Omental fat pad (tissue), 3 donors: ENCODE measurements at regions not wholly inside any gene's neighbourhood (a gene's known extent, or its start where the extent isn't known, plus 50 kb on each side); places are given as distances from the start of the nearest gene placed in this dataset.
"Not testable (repeated sequence)": the region's sequence is repeated elsewhere in the genome, so short reads cannot be mapped to it uniquely, and the experiment has no call there.

Source experiments
- ATAC-seq: fragments of 150-250 bp; one replicate; pipeline ENCODE4 v1.9.1; 2016; ENCODE audit warnings: mild to moderate bottlenecking, moderate library complexity; ENCODE audit not compliant: low FRiP score
- DNase-seq: peaks from one replicate; pipeline ENCODE4 v3.0.0-alpha.2; 2019; ENCODE audit warnings: low spot score
- TF ChIP-seq, protein P1 (sequence below), 3 donors: fragments of 450-650 bp; IDR thresholded peaks; one replicate each; pipeline ENCODE4 v1.5.1; 2016 to 2017; ENCODE audit warnings: antibody characterized with exemption in 3 of 3, mild to moderate bottlenecking in 3 of 3, moderate library complexity in 2 of 3

DNA sequence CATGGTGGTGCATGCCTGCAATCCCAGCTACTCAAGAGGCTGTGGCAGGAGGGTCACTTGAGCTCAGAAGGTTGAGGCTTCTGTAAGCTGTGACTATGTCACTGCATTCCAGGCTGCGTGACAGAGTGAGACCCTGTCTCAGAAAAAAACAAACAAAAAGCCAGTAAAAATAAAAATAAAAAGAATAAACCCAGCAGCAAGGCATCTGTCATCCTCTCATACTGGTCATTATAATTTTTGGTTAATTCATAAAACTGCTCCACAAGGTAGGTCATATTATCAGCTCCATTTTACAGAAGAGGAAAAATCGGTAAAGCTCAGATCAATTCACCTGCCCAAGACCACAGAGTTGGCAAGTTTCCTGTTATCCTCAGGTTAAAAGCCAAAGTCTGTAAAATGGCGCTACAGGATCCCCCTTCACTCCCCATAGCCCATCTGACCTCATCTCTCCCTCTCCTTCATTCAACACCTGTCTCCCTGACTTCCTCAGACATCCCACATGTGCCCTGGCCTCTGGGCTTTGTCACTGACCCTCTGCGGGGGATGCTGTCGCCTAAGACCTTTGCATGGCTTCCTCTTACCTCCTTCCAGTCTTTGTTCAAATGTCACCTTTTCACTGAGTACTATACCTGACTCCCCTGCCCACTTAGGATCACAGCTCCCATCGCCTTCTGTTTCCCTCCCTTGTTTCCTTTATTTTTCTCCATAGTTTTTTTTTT lies 213.2 kb upstream of the ZNF217 start:
- TF ChIP-seq, protein P1, sequence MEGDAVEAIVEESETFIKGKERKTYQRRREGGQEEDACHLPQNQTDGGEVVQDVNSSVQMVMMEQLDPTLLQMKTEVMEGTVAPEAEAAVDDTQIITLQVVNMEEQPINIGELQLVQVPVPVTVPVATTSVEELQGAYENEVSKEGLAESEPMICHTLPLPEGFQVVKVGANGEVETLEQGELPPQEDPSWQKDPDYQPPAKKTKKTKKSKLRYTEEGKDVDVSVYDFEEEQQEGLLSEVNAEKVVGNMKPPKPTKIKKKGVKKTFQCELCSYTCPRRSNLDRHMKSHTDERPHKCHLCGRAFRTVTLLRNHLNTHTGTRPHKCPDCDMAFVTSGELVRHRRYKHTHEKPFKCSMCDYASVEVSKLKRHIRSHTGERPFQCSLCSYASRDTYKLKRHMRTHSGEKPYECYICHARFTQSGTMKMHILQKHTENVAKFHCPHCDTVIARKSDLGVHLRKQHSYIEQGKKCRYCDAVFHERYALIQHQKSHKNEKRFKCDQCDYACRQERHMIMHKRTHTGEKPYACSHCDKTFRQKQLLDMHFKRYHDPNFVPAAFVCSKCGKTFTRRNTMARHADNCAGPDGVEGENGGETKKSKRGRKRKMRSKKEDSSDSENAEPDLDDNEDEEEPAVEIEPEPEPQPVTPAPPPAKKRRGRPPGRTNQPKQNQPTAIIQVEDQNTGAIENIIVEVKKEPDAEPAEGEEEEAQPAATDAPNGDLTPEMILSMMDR (IDR thresholded peaks at IDR 0.05) = no peak
- no peak for DNase-seq
- ATAC-seq = no peak

DNA sequence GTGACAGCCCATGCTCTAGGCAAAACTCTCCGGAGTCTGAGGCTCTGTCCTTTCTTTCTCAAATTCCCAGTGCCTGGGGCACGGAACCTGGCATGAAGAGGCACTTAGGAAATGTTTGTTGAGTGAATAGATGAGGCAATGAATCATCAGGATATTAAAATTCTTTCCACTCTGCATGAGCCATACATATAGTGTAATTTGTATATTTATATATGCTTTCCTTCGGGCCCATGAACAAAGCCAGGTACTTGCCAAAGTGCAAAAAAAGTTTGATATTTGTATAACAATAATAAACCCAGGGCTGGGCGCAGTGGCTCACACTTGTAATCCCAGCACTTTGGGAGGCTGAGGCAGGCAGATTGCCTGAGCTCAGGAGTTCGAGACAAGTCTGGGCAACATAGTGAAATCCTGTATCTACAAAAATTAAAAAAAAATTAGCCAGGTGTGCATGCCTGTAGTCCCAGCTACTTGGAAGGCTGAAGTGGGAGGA lies 212.3 kb upstream of the ZNF217 start:
- ATAC-seq (no peak), DNase-seq (no peak)
- TF ChIP-seq, protein P1 (IDR thresholded peaks at IDR 0.05) = no peak

DNA sequence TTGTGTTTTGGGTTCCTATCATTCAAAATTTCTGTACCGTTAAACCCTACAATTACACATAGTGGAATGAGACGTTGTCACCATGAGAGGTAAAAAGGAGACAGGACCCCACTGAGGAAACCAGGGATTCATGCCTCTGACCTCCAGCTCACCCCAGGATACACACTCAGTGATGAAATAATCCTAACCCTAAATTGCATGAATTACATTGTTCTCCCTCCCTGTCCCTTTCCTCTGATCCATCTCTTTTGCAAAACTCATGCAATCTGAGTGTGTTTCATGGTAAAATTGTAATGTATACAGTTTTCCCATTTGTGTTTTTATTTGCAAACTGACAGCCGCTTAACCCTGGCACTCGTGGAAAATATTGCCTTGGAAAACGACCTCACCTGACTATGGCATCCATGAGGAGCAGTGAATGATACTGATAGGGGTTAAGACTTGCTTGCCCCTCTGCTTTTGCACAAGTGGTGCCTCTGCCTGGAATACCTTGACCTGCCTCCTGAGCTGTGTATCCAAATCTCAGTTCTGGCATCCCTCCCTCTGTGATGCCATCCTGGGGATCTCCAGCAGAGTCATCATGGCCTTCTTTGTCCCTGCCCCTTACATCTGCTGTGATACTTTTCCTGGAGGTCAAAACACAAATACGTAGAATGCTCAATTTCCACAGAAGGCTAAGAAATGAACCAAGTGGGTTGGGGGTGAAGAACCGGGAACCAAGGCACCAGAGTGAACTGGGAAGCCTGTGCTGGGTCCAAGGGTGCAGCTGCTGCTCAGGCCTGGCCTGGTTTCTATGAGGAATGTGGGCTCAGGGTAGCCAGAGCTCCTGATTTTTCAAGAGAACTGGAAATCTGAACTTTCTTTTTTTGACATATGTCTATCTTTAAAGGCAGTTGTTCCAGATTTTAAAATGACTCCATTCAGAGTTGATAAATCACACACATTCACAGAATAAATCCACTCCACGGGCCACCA lies 211.6 kb upstream of the ZNF217 start:
- ATAC-seq (no peak), DNase-seq (no peak)
- TF ChIP-seq, protein P1 (IDR thresholded peaks at IDR 0.05) = no peak

DNA sequence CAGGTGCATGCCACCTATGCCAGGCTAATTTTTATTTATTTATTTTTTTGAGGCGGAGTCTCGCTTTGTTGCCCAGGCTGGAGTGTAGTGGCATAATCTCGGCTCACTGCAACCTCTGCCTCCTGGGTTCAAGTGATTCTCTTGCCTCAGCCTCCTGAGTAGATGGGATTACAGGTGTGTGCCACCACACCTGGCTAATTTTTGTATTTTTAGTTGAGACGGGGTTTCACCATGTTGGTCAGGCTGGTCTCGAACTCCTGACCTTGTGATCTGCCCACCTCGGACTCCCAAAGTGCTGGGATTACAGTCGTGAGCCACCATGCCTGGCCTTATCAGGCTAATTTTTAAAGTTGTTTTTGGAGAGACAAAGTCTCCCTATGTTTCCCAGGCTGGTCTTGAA lies 210.7 kb upstream of the ZNF217 start:
- ATAC-seq, DNase-seq: not testable (repeated sequence)

DNA sequence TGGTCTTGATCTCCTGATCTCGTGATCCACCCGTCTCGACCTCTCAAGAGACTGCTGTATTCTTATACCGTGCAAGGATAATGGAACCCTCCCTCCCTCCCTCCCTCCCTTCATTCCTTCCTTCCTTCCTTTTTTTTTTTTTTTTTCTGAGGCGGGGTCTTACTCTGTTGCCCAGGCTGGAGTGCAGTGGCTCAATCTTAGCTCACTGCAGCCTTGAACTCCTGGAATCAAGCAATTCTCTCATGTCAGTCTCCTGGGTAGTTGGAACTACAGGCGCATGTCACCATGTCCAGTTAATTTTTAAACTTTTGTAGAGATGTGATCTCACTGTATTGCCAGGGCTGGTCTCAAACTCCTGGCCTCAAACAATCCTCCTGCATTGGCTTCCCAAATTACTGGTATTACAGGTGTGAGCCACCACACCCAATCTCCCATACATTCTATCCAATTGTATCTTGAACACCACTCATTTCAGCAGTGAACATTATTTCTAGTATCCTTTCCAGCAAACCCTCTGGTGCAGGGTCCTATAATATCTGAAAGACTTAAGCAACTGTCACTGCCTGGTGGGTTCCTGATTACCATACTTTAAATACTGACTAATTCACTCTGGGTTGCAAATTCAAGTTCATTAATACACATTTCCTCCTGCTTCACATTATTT lies 210.0 kb upstream of the ZNF217 start:
- TF ChIP-seq, protein P1 (IDR thresholded peaks at IDR 0.05) = no peak
- ATAC-seq (no peak), DNase-seq (no peak)

DNA sequence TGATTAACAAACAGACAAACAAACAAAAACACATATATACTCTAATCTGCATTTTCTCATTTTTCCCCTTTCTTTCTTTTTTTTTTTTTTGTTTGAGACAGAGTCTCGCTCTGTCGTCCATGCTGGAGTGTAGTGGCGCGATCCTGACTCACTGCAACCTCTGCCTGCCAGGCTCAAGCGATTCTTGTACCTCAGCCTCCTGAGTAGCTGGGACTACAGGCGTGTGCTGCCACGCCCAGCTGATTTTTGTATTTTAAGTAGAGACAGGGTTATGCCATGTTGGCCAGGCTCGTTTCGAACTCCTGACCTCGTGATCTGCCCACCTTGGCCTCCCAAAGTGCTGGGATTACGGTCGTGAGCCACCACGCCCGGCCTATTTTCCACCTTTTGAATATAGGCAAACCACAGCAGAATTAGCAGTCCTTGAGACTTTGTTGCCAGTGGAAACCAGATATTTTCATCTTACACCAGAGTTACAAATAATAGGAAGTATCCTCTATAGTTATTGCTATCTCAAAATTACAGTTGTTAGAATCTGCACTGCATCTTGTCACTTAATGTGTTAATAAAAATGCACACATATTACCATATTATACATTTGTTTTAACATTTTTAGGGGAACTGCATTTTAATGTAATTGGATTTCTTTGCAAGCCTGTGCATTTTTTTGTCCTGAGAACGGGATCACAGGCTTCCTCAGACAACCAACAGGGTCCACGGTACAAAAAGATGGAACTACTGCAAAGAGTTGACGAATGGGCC lies 208.2 kb upstream of the ZNF217 start:
- DNase-seq = no peak

More for the DNA sequence above, 208.2 kb upstream of the ZNF217 start:
- TF ChIP-seq, protein P1 (IDR thresholded peaks at IDR 0.05) = no peak
- ATAC-seq = no peak
